AG09309 (cell line): ENCODE measurements at regions not wholly inside any gene's neighbourhood (a gene's known extent, or its start where the extent isn't known, plus 50 kb on each side); places are given as distances from the start of the nearest gene placed in this dataset.

Experiments used
- DNase-seq: peaks from one replicate; pipeline ENCODE4 v3.0.0-alpha.2; 2010; ENCODE audit warnings: low read depth
- H3K4me3 ChIP-seq: 2 replicates; pipeline ENCODE4 v1.5.1; 2011; ENCODE audit warnings: mild to moderate bottlenecking, low read depth, low read length, moderate library complexity; ENCODE audit not compliant: control insufficient read depth
- TF ChIP-seq, protein P1 (sequence below): IDR thresholded peaks from 2 replicates; pipeline ENCODE4 v1.5.1; 2011; ENCODE audit warnings: mild to moderate bottlenecking, low read depth, low read length, inconsistent platforms; ENCODE audit not compliant: insufficient read depth, control insufficient read depth; ENCODE audit errors: missing control alignments

DNA sequence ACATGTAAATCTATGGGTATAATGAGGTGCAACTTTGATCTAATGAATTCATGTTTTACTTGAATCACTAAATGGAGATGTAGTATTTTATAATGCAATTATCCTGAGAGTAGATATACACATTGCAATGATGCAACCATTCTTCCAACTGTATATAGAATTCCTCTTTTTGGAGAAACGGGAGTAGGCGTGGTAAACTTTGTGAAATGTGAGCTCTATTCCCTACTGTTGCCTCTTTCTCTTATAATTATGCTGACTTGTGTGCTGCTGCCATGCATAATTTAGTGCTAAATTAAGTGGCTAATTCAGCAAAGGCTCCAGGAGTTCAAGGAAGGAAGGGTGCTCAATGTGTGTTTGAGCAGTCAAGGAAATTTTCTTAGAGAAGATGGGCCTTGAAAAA lies 116.6 kb upstream of the SLC35B3 start:
- TF ChIP-seq, protein P1, sequence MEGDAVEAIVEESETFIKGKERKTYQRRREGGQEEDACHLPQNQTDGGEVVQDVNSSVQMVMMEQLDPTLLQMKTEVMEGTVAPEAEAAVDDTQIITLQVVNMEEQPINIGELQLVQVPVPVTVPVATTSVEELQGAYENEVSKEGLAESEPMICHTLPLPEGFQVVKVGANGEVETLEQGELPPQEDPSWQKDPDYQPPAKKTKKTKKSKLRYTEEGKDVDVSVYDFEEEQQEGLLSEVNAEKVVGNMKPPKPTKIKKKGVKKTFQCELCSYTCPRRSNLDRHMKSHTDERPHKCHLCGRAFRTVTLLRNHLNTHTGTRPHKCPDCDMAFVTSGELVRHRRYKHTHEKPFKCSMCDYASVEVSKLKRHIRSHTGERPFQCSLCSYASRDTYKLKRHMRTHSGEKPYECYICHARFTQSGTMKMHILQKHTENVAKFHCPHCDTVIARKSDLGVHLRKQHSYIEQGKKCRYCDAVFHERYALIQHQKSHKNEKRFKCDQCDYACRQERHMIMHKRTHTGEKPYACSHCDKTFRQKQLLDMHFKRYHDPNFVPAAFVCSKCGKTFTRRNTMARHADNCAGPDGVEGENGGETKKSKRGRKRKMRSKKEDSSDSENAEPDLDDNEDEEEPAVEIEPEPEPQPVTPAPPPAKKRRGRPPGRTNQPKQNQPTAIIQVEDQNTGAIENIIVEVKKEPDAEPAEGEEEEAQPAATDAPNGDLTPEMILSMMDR: no peak
- H3K4me3 ChIP-seq: no peak overlapping the region
- DNase-seq: no peak

DNA sequence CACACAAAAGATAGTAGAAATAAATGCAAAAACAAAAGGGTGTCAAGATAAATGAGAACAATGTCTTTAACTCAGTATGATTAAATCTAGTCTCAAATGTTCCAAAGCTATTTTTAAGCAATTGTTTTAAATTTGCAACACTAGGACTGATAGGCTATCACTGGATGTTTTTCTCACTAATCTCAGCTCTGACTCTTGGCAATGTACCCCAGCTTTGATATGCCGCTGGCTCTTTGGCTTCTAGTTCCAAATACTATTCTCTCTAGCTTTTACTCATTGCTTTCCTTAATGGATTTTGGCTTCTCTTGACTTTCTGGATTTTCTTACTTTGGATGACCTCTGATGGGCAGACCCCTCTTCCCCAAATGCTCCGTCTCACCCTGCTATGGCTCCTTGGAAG lies 116.0 kb upstream of the SLC35B3 start:
- no peak for DNase-seq
- H3K4me3 ChIP-seq: no peak overlapping the region
- TF ChIP-seq, protein P1: no peak

DNA sequence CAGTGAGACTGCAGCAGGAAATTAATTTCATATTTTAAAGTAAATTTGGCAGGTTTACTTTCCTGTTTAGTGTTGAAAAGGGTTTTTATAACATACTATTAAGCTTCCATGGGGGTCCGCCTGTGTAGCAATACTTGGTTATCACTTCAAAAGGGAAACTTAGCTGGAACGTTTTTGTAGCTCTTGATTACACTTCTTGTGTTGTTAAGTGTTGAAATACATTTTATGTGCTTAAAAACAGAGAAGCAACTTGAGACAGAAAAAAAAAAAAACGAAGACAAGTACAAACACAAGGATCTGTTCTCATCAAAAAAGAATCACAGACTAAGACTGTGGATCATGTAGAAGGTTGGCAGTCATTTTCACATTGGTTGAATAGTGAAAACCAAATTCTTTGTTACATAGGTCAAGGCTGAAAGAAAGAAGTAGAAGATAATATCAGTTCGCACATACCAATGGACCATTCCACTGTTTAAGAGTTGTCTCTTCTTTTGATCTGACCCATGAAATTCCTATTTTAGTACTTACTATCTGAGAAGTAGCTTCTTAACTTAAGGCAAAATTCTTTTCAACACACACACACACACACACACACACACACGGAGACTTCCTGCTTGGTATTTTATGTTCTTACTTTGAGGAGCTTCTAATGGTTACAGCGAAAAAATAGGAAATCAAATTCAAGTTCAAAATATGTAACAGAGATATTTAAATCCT lies 113.9 kb upstream of the SLC35B3 start:
- DNase-seq: no peak
- TF ChIP-seq, protein P1: no peak
- H3K4me3 ChIP-seq: no peak overlapping the region

DNA sequence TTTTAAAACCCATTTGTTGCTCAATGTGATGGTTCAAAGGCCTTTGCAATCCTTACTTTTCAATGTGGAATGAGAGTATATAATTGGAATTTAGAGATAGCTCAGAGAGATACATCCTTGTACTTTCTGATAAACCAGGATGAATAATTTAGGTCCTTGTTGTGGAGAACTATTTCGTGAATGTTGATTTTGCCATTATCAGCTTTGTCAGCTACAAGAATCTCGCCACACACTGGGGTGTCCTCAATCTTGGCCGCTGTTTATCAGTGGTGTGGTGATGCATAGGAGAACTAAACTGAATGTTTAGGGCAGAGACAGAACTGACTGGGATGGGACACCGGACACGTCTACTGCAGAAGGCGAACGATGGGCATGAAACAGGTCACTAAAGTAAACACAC lies 111.2 kb upstream of the SLC35B3 start:
- H3K4me3 ChIP-seq: no peak overlapping the region
- TF ChIP-seq, protein P1: no peak

DNA sequence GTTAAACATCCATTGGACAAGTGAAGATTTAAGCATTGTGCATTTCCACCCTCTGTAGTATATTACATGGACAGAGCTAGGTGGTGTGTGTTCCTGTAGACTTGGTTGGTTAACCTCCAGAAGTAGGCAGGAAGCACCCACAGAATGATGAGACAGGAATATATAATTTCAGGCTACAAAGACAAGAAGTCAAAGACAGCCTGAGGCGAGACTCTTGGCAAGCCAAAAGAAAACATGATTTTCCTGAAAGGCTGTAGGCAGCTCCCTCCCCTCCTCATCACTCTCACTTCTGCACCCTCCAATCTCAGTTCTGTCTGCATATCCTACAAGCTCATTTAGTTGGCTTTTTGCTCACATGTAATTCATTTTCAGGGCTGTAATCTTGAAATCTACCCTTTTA lies 110.0 kb upstream of the SLC35B3 start:
- H3K4me3 ChIP-seq: no peak overlapping the region
- no peak for DNase-seq
- TF ChIP-seq, protein P1: no peak

More for the DNA sequence above, 111.2 kb upstream of the SLC35B3 start:
- no peak for DNase-seq

DNA sequence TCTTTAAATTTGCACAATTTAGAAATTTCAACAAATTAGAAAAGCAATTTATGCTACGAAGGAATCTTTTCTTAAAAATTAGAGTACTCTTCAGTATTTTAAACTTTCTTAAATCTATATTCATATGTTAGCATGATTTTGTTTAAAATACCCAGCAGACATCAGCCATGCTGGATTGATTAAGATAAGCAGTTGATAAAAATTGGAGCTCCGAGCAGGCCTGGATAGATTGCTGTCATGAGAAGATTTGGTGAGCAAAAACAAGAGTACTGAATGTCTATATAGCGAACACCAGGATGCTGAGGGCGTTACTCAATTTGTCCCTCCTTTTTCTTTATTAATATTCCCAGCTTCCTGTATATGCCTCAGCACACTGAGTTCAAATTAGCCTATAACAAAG lies 108.4 kb upstream of the SLC35B3 start:
- DNase-seq: no peak
- no peak overlapping the region for H3K4me3 ChIP-seq
- TF ChIP-seq, protein P1: no peak
